Lower leg skin (tissue), 3 donors: ENCODE measurements at regions not wholly inside any gene's neighbourhood (a gene's known extent, or its start where the extent isn't known, plus 50 kb on each side); places are given as distances from the start of the nearest gene placed in this dataset.

Source experiments
- POLR2A ChIP-seq, 2 donors: fragments of 450-650 bp; IDR thresholded peaks; one replicate each; pipeline ENCODE4 v1.6.1; 2016 to 2017; ENCODE audit warnings: antibody characterized with exemption in 2 of 2, mild to moderate bottlenecking in 1 of 2, moderate library complexity in 1 of 2
- TF ChIP-seq, protein P1 (sequence below), 3 donors: fragments of 450-650 bp; IDR thresholded peaks; one replicate each; pipeline ENCODE4 v1.5.1; 2016; ENCODE audit warnings: antibody characterized with exemption in 3 of 3, mild to moderate bottlenecking in 3 of 3, moderate library complexity in 2 of 3

- no peak for TF ChIP-seq POLR2A (IDR thresholded peaks at IDR 0.05)
- TF ChIP-seq, protein P1, sequence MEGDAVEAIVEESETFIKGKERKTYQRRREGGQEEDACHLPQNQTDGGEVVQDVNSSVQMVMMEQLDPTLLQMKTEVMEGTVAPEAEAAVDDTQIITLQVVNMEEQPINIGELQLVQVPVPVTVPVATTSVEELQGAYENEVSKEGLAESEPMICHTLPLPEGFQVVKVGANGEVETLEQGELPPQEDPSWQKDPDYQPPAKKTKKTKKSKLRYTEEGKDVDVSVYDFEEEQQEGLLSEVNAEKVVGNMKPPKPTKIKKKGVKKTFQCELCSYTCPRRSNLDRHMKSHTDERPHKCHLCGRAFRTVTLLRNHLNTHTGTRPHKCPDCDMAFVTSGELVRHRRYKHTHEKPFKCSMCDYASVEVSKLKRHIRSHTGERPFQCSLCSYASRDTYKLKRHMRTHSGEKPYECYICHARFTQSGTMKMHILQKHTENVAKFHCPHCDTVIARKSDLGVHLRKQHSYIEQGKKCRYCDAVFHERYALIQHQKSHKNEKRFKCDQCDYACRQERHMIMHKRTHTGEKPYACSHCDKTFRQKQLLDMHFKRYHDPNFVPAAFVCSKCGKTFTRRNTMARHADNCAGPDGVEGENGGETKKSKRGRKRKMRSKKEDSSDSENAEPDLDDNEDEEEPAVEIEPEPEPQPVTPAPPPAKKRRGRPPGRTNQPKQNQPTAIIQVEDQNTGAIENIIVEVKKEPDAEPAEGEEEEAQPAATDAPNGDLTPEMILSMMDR (IDR thresholded peaks at IDR 0.05) = no peak
These were observed 147.2 kb upstream of the RBPJ start for GRCh38 chr4:26173619-26174018.
